DMS53 (cell line): ENCODE measurements at regions not wholly inside any gene's neighbourhood (a gene's known extent, or its start where the extent isn't known, plus 50 kb on each side); places are given as distances from the start of the nearest gene placed in this dataset.

ENCODE experiments used
- DNase-seq: peaks from one replicate; lab custom pipeline; 2025; lab: John Stamatoyannopoulos, UW

DNA sequence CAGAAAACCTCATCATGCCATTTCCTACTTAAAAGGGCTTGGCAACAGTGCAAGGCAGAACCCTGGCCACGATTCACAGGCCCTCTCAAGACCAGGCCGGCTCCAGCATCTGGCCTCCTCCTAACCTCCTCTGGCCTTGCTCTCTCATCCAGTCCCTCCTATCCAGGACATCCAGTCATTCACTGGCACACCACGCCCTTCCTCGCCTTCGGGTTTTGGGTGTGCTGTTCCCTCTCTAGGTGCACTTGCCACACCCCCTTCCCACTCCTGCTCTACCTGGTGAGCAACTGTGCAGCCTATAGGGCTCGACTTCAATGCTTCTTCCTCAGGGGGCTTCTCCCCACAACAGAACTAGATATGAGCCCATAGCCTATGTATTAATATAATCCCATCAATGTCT, 317.1 kb downstream of the ARRDC4 start:
- DNase-seq, result no peak

DNA sequence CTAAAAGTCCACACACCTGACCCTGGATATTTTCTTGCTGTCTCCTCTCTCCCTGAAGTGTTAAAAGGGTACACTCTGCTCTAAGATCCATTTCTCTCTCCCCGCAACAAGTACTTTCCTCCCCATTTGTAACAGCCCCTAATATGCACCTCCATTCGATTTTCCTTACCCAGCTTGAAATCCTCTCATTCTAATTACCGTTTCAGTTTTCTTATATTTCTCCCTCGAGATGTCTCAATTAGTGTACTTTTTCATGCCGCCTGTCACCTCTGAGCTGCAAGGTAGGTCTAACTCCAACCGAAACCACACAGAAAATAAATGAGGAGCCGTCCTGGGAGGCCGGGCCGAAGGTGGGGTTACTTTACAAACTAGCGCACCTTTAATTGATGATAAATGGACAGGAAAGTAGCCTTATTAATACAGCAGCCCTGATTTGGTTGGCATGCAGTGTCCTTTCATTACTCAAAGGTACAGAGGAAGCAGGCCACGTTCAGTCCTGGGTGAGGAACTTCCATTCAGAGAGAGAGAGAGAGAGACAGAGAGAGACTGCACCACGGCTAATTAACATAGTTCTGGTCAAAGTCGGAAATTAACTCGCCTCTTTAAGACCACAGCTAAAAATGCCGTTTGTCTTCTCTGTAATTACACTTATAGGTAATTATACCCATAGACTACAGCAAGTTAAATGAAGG, 319.9 kb downstream of the ARRDC4 start:
- DNase-seq, result no peak

DNA sequence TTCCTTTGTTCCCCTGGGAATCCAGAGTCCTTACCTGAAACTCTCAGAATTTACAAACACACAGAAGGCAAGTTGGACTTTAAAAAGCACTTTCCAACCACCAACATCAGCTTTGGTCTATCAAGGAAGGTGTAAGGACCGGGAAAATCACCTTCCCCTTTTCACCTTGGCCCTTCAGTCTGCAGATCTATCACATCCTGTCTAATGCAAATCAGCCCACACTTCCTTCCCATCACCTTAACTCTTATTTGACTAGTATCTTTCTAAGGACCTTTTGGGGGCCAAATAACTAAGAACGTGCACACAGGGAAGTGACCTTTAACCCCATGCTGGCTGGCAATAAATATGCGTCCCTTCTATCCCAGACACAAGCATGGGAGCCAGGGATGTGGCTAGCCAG, 320.6 kb downstream of the ARRDC4 start:
- DNase-seq, result no peak

DNA sequence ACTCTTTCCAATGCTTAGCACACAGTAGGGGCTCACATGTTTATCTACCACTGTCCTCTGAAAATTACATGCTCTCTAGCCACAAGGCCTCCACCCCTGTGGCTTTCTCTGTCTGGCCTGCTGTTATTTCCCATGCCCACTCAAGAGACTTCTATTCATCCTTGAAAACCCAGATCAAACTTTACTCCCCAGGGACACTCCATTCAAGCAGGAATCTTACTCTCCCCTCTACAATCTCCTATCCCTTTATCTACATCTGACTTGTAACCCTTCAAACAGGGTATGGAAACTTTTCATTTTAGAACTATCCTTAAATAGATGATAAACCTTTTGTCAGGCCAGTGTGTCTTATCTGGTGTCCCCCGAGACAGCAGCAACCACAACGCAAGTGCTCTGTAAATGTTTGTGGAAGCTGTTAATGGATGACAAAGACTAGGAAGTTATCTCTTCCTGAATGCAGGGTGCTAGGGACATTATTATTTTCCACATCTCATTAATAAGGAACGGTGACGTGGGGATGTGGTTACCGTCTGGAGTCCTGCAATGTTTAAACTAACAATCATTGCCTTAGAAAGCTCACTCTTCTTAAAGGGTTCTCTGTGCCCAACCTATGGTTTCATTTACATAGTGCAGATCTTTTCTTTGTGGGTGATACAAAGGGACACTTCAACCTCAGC, 322.3 kb downstream of the ARRDC4 start:
- DNase-seq, result no peak

DNA sequence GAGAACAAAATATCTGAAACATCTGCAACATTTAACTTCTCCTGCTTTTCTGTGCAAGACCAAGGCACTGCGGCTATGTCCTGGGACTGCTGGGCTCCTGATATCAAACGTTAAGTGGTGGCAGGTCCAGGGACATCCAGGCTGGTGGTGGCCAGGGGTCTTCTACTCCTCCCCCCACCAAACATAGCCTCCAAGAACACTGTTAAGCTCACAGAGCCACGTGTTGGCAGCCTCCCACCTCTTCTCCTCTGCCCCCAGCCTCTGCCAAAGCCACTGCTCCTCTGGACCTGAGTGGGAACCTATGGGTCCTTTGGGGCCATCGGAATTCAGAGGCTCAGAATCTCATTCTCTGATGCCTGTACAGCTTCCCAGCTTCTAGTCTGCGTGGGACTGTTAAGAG, 325.7 kb downstream of the ARRDC4 start:
- no peak for DNase-seq

DNA sequence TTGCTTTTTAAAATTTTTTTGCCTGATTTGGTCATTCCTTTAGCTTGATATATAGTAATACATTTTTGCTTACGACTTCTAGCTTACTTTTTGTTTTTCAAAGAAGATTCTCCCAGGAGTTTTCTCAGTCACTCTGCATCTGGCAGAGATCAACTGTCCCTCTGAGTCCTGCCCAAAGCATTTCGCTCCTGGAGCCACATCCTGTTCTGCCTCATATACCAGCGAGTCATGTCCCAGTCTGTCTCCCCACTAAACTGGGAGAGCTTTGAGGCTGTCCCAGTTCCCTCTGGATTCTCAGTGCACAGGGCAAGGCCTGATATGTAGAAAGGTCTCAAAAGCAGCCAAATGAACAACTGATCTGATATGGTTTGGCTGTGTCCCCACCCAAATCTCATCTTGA, 326.3 kb downstream of the ARRDC4 start:
- DNase-seq, result no peak

DNA sequence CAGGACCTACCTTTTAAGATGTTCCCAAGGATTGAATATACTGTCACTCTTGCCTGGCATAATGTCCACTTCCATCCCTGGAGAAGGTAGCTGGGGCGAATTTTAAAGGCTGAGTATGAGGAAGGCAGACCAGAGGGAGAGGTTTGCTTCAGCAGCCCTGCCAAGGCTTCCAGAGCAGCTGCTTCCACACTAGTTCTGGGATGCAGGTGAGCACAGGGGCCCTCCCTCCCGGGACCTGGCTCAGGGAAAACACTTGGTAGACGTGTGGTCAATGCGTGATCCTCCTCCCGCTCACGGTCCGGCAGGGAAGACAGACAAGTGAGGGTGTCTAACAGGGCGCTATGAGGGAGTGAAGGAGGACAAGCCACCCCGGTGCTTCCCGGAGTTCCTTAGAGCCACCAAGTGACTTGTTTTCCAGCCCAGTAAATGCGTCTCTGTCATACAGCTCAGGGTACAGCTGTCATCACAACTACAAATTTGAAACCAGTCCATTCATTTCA, 327.6 kb downstream of the ARRDC4 start:
- no peak for DNase-seq

DNA sequence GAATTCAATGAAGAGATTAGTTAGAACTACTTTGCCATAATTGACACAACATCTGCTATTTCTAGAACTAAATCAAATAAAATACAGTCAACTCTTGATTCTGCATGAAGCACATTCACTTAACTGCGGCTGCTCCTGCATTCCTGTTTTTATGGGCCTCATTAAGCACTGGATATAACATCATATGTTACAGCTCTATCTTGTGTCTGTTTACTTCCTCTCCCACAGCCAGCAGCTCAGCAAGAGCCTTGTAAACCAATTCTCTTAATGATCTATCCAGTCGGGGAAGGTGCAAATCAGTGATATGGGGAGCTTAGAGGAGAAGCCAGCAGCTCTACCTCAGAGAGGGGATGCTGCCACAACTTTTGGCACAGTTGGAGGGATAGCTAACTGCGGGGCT, 329.2 kb downstream of the ARRDC4 start:
- no peak for DNase-seq

DNA sequence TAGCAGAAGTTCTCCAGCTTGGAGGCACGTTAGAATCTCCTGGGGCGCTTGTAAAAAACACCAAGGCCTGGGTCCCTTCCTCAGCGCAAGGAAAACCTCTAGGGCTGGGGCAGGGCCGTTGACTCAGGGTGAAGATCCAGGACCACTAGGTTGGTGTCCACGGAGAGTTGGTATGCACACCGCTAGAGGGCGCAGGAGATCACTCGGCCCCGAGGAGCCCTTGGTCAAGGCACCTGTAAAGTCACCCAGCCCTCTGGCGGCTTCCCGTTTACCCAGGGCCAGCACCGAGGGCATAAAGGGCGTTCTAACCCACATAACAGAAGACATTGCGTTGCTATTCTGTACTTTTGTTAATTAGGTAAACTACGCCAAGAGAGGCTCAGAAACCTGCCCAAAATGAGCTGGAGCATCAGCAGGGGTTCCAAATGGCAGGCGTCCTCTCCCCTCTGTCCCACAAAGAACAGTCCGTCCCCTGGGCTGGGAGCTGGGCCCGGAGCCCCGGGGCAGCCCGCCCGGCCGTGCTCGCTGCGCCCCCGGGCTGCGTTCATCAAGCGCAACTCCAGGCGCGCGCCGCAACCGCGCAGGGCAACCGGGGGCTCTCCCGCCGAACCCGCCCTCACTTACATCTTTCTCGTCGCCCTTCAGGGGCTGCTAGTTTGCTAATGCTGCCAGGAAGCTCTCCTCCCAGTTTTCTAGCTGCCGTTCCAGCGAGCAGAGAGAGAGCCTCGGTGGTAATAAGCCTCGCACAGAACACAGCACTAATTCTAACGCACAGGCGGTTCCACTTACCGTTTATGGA, 332.1 kb downstream of the ARRDC4 start:
- peak; percentile 28 for DNase-seq

DNA sequence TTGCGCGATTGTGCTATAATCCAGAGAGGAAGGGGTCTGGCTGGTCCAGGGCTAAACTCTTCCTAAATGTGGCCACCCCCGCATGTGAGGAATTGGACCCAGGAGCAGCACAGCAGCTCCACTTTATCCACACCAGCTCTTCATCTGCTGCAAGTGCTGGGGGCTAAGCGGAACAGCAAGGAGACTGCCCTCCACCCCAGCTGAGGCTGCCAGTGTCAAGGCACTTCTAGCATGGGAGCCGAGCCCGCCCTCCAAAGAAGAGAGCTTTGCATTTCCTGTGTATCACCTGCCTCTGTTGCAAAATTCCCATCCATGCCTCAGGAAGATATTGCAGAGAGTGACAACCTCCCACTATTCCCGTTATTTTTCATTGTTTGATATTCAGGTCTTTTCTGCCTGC, 333.6 kb downstream of the ARRDC4 start:
- no peak for DNase-seq

DNA sequence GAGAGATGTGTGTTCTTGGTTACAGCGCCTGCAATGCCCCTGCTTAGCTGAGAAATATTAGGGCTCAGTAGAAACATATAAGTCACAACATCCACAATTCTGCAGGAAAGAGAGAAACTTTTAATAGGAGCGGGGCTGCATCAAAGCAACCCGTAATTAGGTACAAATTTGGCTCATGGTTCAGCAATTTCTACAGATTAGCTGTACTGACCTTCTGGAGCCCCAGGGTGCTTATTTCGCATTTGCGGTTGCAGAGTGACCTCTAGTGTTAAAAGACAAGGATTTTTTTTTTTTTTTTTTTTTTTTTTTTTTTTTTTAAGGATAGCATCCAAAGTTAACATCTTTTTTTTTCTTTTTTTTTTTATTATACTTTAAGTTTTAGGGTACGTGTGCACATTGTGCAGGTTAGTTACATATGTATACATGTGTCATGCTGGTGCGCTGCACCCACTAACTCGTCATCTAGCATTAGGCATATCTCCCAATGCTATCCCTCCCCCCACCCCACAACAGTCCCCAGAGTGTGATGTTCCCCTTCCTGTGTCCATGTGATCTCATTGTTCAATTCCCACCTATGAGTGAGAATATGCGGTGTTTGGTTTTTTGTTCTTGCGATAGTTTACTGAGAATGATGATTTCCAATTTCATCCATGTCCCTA, 334.7 kb downstream of the ARRDC4 start:
- DNase-seq, result peak; percentile 61

DNA sequence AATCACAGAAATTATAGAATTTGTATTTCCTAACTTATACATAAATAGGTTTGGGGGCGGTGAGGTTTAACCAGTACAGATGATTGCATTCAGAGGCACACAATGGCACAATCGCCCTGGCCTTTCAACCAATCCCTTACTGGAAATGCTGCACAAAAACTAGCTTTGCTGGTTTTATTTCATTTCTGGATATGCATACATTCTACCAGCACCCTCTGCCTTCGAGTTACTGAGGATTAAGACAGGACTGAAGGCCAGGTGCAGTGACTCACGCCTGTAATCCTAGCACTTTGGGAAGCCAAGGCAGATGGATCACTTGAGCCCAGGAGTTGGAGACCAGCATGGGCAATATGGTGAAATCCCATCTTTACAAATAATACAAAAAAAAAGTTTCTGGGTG, 336.1 kb downstream of the ARRDC4 start:
- DNase-seq, result no peak

DNA sequence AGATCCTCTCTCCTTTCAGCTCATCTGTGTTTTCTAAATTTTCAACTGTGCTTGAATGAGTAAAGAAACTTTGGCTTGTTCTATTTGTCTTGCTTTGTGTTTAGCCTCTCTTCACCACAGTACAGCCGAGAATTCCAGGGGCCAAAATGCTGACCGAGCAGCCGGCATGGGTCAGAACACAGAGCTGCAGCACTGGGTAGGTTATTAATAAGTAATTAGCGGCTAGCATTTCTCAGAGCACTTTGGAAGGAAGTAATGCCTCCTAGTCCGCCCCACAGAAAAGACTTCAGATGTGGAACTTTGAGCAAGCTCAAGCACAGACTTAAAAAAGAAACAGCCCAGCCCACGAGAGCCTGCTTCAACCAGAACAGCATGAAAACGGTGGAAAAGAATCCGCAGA, 343.9 kb downstream of the ARRDC4 start:
- no peak for DNase-seq

DNA sequence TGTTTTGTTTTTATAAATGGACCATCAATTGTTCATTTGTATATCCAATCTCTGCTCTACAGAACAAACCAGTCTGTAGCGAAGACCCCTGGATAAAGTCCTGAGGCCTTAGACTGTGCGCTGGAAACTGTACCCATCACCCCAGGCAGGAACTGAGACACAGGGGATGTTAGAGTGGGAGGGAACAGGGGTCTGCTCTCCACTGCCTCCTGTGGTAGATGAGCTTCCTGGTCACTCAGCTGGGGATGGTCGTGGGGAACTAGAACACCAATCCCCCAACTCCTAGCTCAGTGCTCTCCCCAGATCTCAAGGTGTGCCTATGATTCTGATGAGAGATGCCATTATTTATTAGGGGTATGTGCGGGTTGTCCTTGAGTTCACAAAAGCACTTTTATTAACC, 340.2 kb upstream of the IGF1R start:
- DNase-seq, result no peak

DNA sequence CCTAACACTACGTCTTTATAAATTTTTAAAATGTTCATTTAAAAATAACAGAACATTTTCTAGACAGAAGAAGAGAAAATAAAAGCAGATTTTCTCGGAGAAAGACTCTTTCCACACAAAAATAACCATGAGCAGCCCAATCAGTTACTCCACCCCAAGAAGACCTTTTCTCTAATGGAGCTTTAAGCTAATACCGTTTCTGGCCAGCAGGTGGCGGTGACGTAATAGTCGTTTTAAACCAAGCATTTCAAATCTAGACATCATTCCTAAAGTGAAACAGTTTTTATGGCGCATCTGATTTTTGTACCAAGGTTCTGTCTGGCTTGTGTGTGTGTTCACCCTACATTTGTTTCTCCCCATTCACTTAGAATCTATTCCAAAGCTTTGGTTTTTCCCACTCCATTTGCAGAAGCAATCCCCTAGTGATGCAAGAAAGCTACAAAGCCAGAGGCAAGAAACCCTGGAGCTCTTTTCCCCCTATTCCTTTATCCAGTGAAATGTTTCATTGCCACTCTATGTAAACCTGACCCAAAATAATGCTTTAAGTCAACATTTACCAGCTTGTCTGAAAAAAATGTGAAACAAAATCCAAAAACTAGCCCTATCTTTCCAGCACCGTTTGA, 336.7 kb upstream of the IGF1R start:
- peak; percentile 71 for DNase-seq

DNA sequence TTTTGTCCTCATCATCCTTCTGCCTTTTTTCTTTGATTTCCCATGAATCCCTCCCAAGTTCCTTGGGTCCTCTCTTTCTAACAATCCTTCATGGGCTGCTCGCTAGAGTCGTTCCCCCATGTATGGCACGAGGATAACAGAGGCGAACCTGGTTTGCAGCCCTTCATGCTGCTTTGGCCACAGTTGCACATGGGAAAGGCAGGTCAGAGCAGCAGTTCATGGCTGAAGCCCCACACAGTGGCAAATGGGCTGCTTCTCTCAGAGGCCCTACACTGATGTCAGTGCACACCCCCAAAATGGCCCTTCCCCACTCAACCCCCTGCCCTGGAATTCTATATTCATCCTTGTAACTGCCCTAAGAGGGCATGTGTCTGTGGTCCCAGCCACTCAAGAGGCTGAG, 335.4 kb upstream of the IGF1R start:
- no peak for DNase-seq

DNA sequence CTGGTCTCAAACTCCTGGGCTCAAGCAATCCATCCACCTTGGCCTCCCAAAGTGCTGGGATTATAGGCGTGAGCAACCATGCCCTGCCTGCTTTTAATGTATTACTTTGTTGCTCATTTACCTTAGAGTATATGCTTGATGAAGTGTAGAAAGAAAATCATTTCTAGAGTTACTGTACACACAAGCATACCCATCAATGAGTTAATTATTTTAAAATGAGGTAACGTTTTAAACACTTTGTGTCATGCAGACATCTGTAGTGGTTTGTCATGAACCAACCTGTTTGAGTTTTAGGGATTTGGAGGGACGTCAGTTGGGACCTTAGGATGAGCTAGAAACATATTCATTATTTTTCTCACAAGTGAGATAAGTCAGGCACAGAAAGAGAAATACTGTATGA, 332.4 kb upstream of the IGF1R start:
- no peak for DNase-seq

DNA sequence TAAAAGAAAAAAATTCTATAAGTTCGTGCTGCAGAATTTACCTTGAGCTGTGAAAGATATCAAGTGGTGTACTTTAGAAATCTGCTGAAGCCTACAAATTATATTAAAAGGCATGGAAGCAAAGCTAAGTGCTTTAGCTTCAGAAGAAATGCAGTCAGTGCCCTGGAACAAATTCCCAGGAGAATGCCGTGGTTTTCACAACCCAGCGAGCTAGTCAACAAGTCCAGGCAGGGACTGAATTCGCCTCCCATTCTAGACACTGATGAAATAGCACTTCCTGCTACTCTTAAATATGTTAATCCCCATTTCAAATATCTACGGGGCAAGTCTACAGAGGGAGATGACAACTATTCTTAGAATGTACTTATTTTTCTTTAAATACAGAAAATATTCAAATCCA, 326.4 kb upstream of the IGF1R start:
- no peak for DNase-seq

DNA sequence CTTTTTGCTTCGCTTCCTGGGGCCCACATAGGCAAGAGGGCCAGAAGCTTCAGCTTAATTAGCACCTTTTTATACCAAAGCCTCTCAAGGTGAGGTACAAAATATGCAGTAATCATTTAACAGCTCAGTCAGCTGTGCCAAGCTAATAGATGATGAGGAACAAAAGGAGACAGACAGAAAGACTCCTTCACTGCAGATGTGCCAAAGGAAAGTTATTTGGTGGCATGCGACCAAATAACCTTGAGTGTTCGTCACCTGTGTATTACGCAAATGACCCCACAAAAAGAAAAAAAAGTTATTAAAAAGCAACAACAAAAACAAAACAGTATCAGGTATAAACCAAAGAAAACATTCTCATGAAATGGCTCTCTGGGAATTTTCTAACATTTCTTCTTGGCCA, 325.8 kb upstream of the IGF1R start:
- DNase-seq, result no peak

DNA sequence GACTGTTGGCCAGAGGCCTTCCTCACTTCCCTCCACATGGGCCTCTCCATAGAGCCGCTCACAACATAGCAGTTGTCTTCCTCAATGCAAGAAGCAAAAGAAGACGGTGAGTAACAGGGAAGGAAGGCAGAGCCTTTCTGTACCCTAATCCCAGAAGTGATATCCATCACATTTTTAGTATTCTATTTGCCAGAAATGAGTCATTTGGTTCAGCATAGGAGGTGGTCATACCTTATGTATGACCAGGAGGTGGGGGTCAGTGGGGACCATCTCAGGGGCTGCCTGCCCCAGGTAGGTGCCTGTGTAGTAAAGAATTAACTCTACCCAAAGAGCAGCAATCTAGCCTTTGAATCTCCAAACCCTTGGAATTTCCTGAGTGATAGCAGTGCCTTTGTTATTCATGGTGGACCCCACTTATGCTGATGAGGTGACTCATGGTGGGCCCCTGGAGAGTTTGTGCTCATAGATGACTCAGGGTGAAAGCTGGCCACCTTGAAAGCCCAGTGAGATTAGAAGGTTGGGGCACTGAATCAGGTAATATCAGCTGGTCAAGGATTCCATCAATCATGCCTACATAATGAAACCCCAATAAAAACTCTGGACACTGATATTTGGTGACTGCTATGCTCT, 323.9 kb upstream of the IGF1R start:
- DNase-seq, result no peak

DNA sequence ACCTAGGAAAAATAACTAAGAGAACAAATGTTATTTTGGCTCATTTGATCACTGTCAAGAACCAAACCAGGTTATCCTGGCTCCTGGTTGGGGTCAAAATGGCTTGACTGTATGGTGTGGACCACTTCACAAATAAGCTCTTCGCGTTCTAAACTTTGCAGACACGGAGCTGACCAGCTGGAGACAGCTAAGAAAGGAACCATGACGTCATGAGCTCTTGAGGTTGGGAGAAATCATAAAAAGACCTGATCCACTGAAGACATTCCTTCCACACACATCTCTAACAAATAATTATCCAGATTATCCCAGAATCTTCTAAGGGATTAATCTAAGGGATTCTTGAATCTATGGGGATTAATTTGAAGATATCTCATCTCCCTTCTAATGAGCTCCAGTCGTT, 321.5 kb upstream of the IGF1R start:
- DNase-seq, result no peak

DNA sequence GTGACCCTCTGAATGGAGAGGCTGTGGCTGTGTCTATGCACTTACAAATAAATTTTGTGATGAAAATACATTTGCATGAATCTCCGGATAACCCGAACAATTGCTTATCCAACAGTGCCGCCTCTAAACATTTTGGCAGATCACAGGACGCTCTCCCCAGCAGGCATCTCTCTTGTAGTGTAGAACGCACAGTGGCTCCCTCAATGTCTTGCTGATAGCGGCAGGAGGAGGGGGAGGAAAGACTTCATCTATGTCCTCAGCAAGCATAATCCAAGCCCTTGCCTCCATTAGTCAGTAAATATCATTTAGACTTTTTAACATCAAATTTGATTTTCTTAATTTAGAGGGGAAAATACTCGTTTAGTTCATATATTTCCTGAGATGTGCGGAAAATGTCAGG, 318.1 kb upstream of the IGF1R start:
- DNase-seq, result no peak
